Keratinocyte (primary cell): ENCODE measurements at regions not wholly inside any gene's neighbourhood (a gene's known extent, or its start where the extent isn't known, plus 50 kb on each side); places are given as distances from the start of the nearest gene placed in this dataset.

Source experiments
- DNase-seq: peaks from one replicate; pipeline ENCODE4 v3.0.0-alpha.2; 2011; ENCODE audit warnings: low read depth, missing footprints, low spot score
- FAIRE-seq: peaks from 2 replicates; lab custom pipeline; 2011; peaks lifted over from hg19 to GRCh38; lab: Jason Lieb, UNC
- H2AFZ ChIP-seq: 2 replicates; pipeline ENCODE4 v1.6.0; 2012; ENCODE audit warnings: low read length, control low read depth, inconsistent platforms; ENCODE audit not compliant: control insufficient read depth
- H3K27ac ChIP-seq: 2 replicates; pipeline ENCODE4 v1.5.1; 2011; ENCODE audit warnings: low read length; ENCODE audit not compliant: control insufficient read depth, insufficient read depth
- H3K27me3 ChIP-seq: 3 replicates; pipeline ENCODE4 v1.6.0; 2011; ENCODE audit warnings: low read length; ENCODE audit not compliant: control insufficient read depth, insufficient read depth; ENCODE audit errors: extremely low read depth
- H3K36me3 ChIP-seq, 2 experiments: 2 replicates in 1 of 2; 3 replicates in 1 of 2; pipeline ENCODE4 v1.5.1; 2011; ENCODE audit warnings: low read length in 2 of 2, mild to moderate bottlenecking in 1 of 2; ENCODE audit not compliant: control insufficient read depth in 2 of 2, insufficient read depth in 2 of 2; ENCODE audit errors: extremely low read depth in 1 of 2
- H3K4me1 ChIP-seq: 3 replicates; pipeline ENCODE4 v1.5.1; 2011; ENCODE audit warnings: low read length; ENCODE audit not compliant: control insufficient read depth, insufficient read depth; ENCODE audit errors: extremely low read depth
- H3K4me2 ChIP-seq: 3 replicates; pipeline ENCODE4 v1.6.0; 2011; ENCODE audit warnings: low read depth, low read length; ENCODE audit not compliant: control insufficient read depth, insufficient read depth; ENCODE audit errors: extremely low read depth
- H3K4me3 ChIP-seq, 3 experiments: fragments of 200-600 bp in 1 of 3; sonication (generic) in 1 of 3; 2 replicates in 2 of 3; 3 replicates in 1 of 3; pipeline ENCODE4 v1.5.1; 2011 to 2016; ENCODE audit warnings: low read length in 3 of 3, mild to moderate bottlenecking in 3 of 3, control low read depth in 2 of 3, inconsistent platforms in 1 of 3, low read depth in 1 of 3, mixed read lengths in 1 of 3, mixed run types in 1 of 3, moderate library complexity in 1 of 3; ENCODE audit not compliant: control insufficient read depth in 2 of 3, insufficient read depth in 2 of 3; ENCODE audit errors: extremely low read depth in 1 of 3
- H3K79me2 ChIP-seq: 2 replicates; pipeline ENCODE4 v1.6.0; 2012; ENCODE audit warnings: low read length; ENCODE audit not compliant: control insufficient read depth, insufficient read depth
- H3K9ac ChIP-seq: 3 replicates; pipeline ENCODE4 v1.6.0; 2011; ENCODE audit warnings: low read length; ENCODE audit not compliant: control insufficient read depth, insufficient read depth; ENCODE audit errors: extremely low read depth
- H3K9me1 ChIP-seq: 3 replicates; pipeline ENCODE4 v1.6.0; 2011; ENCODE audit warnings: low read length; ENCODE audit not compliant: control insufficient read depth, insufficient read depth; ENCODE audit errors: extremely low read depth
- H3K9me3 ChIP-seq: 2 replicates; pipeline ENCODE4 v1.5.1; 2012; ENCODE audit warnings: low read depth, low read length; ENCODE audit not compliant: control insufficient read depth
- H4K20me1 ChIP-seq: 3 replicates; pipeline ENCODE4 v1.6.0; 2011; ENCODE audit warnings: low read length; ENCODE audit not compliant: control insufficient read depth, insufficient read depth; ENCODE audit errors: extremely low read depth
- CTCF ChIP-seq, 3 experiments: IDR thresholded peaks in 1 of 3; conservative IDR thresholded peaks in 1 of 3; optimal IDR thresholded peaks in 1 of 3; 2 replicates in 2 of 3; 3 replicates in 1 of 3; pipeline versions ENCODE3 to v1.5.1; 2011; ENCODE audit warnings: low read length in 3 of 3, mild to moderate bottlenecking in 3 of 3, moderate library complexity in 2 of 3, control low read depth in 1 of 3, inconsistent platforms in 1 of 3; ENCODE audit not compliant: insufficient read depth in 2 of 3; ENCODE audit errors: extremely low read depth in 1 of 3
- EZH2 ChIP-seq: IDR thresholded peaks from one replicate; pipeline ENCODE4 v1.6.1; 2012; ENCODE audit warnings: inconsistent platforms, mild to moderate bottlenecking, low read length, moderate library complexity
- dilution Hi-C: fragments of 300-500 bp; cut with MboI; formaldehyde crosslinking; loops from one replicate; pipeline ENCODE4 v1.7.0; 2020; ENCODE audit warnings: low sequenced_read_pairs; ENCODE audit not compliant: extremely low pct_ligation_motif_present

GRCh38 chr10:113484487-113484886, 68.4 kb upstream of the HABP2 start:
- Histone ChIP-seq H3K36me3 (no peaks in the 10 kb centered on the region), H3K9ac (no peak overlapping the region), H3K4me1 (no peaks in the 10 kb centered on the region), H3K79me2 (no peaks in the 10 kb centered on the region), H4K20me1 (no peaks in the 10 kb centered on the region), H3K4me2 (no peak overlapping the region), H3K27me3 (no peaks in the 10 kb centered on the region), H2AFZ (no peak overlapping the region), H3K9me1 (no peaks in the 10 kb centered on the region), H3K27ac (no peak overlapping the region), H3K9me3 (peaks cover 3% of the 10 kb centered on the region), H3K4me3 (no peak overlapping the region)
- dilution Hi-C loops: no loop called here
- no peak for TF ChIP-seq CTCF (optimal IDR thresholded peaks at IDR 0.05 in 1 of 3, IDR thresholded peaks at IDR 0.05 in 1 of 3, conservative IDR thresholded peaks at IDR 0.05 in 1 of 3; ENCODE audit: extremely low read depth in 1 of 3, insufficient read depth in 2 of 3, low read length in 3 of 3)
- TF ChIP-seq EZH2: no peak
- no peak for FAIRE-seq
- DNase-seq: no peak

- no peaks in the 10 kb centered on the region for H3K9me1 ChIP-seq
- DNase-seq (no peak), FAIRE-seq (no peak)
- no peak overlapping the region for H3K9ac ChIP-seq
- no peaks in the 10 kb centered on the region for H3K27me3 ChIP-seq
- H3K79me2 ChIP-seq: no peaks in the 10 kb centered on the region
- no peak overlapping the region for H3K4me3 ChIP-seq
- H3K4me1 ChIP-seq: no peaks in the 10 kb centered on the region
- no peaks in the 10 kb centered on the region for H3K9me3 ChIP-seq
- no peak overlapping the region for H3K27ac ChIP-seq
- no peaks in the 10 kb centered on the region for H4K20me1 ChIP-seq
- H2AFZ ChIP-seq: no peak overlapping the region
- dilution Hi-C loops: no loop called here
- H3K4me2 ChIP-seq: no peak overlapping the region
- TF ChIP-seq EZH2 (no peak), CTCF (optimal IDR thresholded peaks at IDR 0.05 in 1 of 3, IDR thresholded peaks at IDR 0.05 in 1 of 3, conservative IDR thresholded peaks at IDR 0.05 in 1 of 3; ENCODE audit: extremely low read depth in 1 of 3, insufficient read depth in 2 of 3, low read length in 3 of 3) (no peak)
- H3K36me3 ChIP-seq: no peaks in the 10 kb centered on the region
Observed at GRCh38 chr10:113485736-113486135, 67.1 kb upstream of the HABP2 start.
